KOPT-K1 (cell line): ENCODE measurements at regions not wholly inside any gene's neighbourhood (a gene's known extent, or its start where the extent isn't known, plus 50 kb on each side); places are given as distances from the start of the nearest gene placed in this dataset.

Source experiments
- H3K27ac ChIP-seq: fragments of 200-600 bp; sonication (generic); 2 replicates; pipeline ENCODE4 v1.5.1; 2016; ENCODE audit warnings: antibody characterized with exemption, mild to moderate bottlenecking, low read depth, low read length; ENCODE audit not compliant: poor library complexity, severe bottlenecking
- H3K36me3 ChIP-seq: fragments of 200-600 bp; sonication (generic); 2 replicates; pipeline ENCODE4 v1.5.1; 2017; ENCODE audit warnings: antibody characterized with exemption, mild to moderate bottlenecking, low read length, moderate library complexity; ENCODE audit not compliant: insufficient read depth
- H3K9me3 ChIP-seq: fragments of 200-600 bp; sonication (generic); 2 replicates; pipeline ENCODE4 v1.5.1; 2017; ENCODE audit warnings: antibody characterized with exemption, low read length, mild to moderate bottlenecking; ENCODE audit not compliant: insufficient read depth, poor library complexity, severe bottlenecking

DNA sequence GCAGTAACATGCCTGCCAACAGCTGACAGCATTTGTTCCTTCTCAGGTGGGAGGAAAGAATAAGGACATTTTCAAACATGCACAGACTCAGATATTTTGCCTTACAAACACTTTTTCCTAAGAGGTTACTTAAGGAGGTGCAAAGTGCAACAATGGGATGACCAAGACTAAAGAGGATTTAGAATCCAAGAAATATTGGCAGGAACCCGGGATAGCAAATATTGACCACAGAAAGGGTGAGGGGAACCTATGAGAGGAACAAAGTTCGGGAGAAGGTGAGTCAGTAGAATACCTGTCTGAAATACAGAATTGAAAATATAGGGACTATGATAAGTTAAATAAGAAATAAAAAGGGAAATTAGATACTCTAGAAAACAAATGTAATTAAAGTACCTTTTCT lies 321.9 kb upstream of the EMCN start:
- no peaks in the 10 kb centered on the region for H3K36me3 ChIP-seq
- no peak overlapping the region for H3K27ac ChIP-seq
- H3K9me3 ChIP-seq = no peaks in the 10 kb centered on the region

- Histone ChIP-seq H3K36me3 (no peaks in the 10 kb centered on the region), H3K9me3 (no peaks in the 10 kb centered on the region), H3K27ac (no peak overlapping the region)
Observed at GRCh38 chr4:100838286-100838685, 320.5 kb upstream of the EMCN start.

DNA sequence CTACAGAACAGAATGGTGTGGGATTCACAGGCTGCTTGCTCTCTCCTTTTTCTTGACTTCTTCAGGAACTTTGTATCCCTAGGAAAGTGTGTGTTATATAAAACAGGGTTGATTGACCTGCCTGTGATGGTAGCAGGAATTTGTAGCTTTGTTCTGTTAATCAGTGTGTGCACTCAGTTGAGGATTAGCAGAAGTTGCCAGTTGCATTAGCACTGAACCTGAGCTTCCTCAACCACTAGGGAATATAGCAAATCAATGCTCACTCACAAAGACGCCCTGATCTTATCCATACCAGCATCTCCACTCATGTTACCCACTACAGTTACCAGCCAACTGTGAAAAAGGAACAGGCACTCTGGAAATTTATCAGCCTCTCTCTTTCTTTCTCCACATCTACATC lies 319.1 kb upstream of the EMCN start:
- Histone ChIP-seq H3K36me3 (no peaks in the 10 kb centered on the region), H3K9me3 (no peaks in the 10 kb centered on the region), H3K27ac (no peak overlapping the region)

GRCh38 chr4:100834616-100835015 lies 316.8 kb upstream of the EMCN start:
- Histone ChIP-seq H3K9me3 (no peaks in the 10 kb centered on the region), H3K36me3 (no peaks in the 10 kb centered on the region), H3K27ac (no peak overlapping the region)

DNA sequence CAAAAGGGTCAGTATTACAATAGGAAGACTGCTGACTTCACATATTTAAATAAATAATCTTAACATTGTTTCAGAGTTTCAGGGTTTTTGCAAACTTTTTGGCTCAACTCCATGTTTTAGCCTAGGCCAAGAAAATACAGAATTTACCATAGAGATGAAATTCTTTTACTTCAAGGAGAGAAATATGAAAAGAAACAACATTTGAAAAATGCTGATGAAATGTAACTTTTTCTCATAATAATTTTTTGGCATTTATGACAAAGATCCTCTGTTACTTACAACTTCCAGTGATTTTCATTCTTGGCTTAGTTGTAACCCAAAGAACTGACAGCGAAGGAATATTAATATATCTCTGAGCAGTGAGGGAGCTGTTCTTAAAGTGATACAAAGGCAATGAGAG lies 316.1 kb upstream of the EMCN start:
- H3K27ac ChIP-seq = no peak overlapping the region
- H3K36me3 ChIP-seq = no peaks in the 10 kb centered on the region
- peaks cover 4% of the 10 kb centered on the region for H3K9me3 ChIP-seq

DNA sequence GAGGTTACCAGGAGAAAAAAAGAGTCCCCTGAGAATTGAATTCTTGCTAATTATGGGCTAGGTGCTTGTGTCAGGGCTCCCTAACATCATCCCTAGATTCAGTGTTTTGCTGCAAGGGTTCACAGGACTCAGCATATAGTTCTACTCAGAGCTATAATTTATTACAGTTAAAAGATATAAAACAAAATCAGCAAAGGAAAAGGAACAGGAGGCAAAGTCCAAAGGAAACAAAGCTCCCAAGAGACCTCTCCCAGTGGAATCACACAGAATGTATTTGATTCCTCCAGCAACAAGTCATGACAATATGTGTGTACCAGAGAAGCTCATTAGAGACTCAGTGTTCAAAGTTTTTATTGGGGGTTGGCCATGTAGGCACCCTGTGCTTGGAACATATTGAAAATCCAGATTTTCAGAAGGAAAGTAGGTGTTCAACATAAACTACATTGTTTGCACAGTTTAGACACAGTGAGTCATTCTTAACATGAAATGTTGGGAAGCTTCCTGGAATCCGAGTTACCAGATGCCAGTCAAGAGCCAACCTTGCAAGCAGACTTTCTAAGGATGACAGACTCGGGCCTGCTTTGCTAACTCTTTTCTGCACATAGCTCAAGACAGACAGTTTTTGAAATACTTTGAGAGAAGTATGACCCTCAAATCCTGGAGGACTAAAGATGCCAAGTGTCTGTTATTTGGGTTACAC lies 311.3 kb upstream of the EMCN start:
- Histone ChIP-seq H3K27ac (no peak overlapping the region), H3K9me3 (peaks cover 4% of the 10 kb centered on the region), H3K36me3 (no peaks in the 10 kb centered on the region)

DNA sequence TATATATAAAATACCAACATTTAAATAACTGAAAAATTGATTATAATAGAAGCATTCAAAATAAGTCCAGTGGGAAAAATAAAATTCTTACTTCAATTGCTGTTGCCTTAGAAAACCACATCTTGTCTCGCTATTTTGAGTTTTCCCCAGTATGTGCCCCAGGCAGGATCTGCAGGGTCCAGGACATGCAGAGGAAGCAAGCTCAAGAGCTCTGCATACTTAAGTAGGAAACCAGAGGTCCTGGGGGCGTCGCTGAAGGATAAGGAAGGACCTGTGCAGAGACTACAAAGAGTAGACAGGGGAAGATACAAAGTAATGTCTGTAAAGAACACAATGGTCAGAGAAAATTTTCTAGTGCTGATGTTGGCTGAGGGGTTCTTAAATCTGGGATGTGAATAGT lies 310.5 kb upstream of the EMCN start:
- Histone ChIP-seq H3K9me3 (peaks cover 4% of the 10 kb centered on the region), H3K36me3 (no peaks in the 10 kb centered on the region), H3K27ac (no peak overlapping the region)

GRCh38 chr4:100827756-100828155 lies 309.9 kb upstream of the EMCN start:
- Histone ChIP-seq H3K27ac (no peak overlapping the region), H3K36me3 (no peaks in the 10 kb centered on the region), H3K9me3 (peaks cover 4% of the 10 kb centered on the region)

GRCh38 chr4:100826808-100827548 lies 309.2 kb upstream of the EMCN start:
- H3K27ac ChIP-seq = no peak overlapping the region
- H3K9me3 ChIP-seq = peaks cover 4% of the 10 kb centered on the region
- H3K36me3 ChIP-seq = no peaks in the 10 kb centered on the region

- Histone ChIP-seq H3K27ac (no peak overlapping the region), H3K9me3 (peaks cover 4% of the 10 kb centered on the region), H3K36me3 (no peaks in the 10 kb centered on the region)
Observed at GRCh38 chr4:100826067-100826466, 308.2 kb upstream of the EMCN start.

DNA sequence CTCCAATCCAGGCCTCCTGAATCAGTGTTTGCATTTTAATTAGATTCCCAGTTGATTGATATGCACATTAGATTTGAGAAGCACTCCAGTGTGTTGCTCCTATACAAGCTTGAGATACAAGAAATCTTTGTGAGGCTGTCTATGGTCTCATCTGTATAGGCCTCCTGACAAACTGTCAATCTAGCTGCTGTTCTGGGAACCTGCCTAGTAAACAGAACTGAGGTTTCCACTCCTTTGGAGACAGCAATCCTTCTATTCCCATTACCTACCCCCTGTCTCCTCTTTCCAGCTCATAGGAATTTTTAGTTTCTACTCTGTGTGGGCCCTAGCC lies 306.1 kb upstream of the EMCN start:
- H3K36me3 ChIP-seq = no peaks in the 10 kb centered on the region
- H3K27ac ChIP-seq = no peak overlapping the region
- H3K9me3 ChIP-seq = peaks cover under 1% of the 10 kb centered on the region

GRCh38 chr4:100823066-100823992 lies 305.5 kb upstream of the EMCN start:
- Histone ChIP-seq H3K27ac (no peak overlapping the region), H3K9me3 (no peaks in the 10 kb centered on the region), H3K36me3 (no peaks in the 10 kb centered on the region)

DNA sequence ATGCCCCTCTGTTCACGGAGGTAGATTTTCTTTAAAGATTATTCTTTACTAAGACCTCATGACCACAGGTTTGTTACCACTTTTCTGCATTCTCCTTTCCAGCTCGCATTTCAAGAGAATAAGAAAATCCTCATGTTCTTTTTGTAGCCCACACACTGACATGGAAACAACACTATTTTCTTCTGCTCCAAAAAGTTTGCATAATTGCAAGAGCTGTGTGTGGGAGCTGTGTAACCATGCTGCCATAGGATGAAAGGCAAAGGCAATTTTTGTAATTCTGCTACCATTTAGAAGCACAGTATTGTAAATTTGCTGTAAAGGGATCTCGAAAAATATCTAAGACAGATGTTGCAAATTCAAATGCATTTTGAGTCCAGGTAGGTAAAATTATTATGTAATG lies 302.4 kb upstream of the EMCN start:
- H3K9me3 ChIP-seq = no peaks in the 10 kb centered on the region
- H3K36me3 ChIP-seq = no peaks in the 10 kb centered on the region
- H3K27ac ChIP-seq = no peak overlapping the region

GRCh38 chr4:100819505-100819904 lies 301.7 kb upstream of the EMCN start:
- no peak overlapping the region for H3K27ac ChIP-seq
- no peaks in the 10 kb centered on the region for H3K36me3 ChIP-seq
- no peaks in the 10 kb centered on the region for H3K9me3 ChIP-seq

DNA sequence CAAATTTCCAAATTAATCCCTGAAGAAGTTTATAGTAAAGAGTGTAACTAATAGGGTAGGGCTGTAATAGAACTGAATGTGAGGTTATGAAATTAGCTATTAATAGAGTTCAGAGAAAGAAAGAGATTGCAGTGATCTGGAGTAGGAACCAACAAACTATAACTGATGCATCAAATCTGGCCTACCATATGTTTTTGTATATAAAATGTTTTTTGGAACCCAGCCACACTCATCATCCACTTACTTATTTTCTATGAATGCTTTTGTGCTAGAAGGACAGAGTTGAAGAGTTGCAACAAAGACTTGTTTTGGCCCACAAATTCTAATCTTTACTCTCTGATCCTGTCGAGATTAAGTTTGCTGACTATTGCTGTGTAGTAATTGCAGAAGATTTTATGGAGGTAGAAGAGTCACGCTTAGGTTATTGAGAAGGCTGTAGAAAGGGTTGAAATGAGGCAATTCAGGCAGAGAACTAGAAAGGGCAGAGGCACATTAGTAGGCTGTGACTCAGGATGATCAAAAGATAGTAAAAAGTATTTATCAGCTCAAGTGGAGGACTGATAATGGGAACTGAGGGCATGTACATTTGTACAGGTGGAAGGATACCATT lies 298.7 kb upstream of the EMCN start:
- no peaks in the 10 kb centered on the region for H3K36me3 ChIP-seq
- no peaks in the 10 kb centered on the region for H3K9me3 ChIP-seq
- H3K27ac ChIP-seq = no peak overlapping the region
